Urothelium cell line (cell line): ENCODE measurements at regions not wholly inside any gene's neighbourhood (a gene's known extent, or its start where the extent isn't known, plus 50 kb on each side); places are given as distances from the start of the nearest gene placed in this dataset.

Experiments used
- DNase-seq: peaks from one replicate; pipeline ENCODE4 v3.0.0; 2011; ENCODE audit warnings: low spot score, mixed read lengths
- FAIRE-seq: peaks from 2 replicates; lab custom pipeline; 2011; peaks lifted over from hg19 to GRCh38; lab: Jason Lieb, UNC

DNA sequence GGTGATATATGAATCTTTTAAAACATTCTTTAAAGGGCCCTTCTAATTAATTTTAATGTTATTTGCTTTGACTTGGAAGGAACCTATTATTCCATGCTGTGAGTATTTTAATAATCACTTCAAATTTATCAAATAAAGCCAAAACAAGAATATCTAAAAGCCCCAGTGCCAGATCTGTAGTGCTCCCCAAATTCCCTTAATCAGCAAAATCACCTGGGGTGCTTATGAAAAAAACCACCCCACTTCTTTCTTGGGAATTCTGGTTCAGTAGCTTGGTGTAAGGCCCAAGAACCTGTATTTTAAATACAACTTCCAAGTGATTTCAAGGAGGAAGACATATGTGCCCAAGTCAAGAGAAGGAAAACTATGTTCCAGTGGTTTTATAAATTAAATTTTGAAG, 202.4 kb upstream of the OSR1 start:
- no peak for DNase-seq
- no peak for FAIRE-seq

DNA sequence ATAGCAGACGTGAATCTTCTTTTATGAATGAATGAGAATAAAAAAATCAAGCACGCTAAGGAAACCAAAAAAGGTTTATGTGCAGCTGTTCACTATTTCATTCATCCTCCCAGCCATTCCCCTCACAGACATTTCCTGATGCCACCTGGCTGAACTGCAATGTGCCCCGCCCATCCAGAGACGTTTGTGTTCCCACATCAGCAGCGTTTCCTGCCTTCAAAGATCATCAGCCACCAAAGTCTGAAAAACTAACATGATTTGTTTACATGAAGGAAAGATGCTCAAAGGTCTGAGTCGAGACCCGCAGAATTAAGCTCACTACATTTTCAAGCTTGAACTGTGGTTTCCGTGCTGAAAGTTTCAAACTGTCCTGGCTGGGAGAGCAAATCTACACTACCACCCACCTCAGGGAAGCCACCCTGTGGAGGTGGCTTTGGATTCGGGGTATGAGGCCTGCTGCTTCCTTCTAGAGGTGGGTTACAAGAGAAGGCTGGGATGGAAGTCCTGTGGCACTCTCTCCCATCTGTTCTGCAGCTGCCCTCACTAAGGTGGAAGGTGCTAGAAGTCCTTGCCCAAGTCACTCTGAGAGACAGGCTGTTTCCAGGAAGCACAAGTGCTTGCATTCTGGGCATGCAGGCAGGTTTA, 201.3 kb upstream of the OSR1 start:
- peak; percentile 74 for FAIRE-seq
- DNase-seq, result no peak

DNA sequence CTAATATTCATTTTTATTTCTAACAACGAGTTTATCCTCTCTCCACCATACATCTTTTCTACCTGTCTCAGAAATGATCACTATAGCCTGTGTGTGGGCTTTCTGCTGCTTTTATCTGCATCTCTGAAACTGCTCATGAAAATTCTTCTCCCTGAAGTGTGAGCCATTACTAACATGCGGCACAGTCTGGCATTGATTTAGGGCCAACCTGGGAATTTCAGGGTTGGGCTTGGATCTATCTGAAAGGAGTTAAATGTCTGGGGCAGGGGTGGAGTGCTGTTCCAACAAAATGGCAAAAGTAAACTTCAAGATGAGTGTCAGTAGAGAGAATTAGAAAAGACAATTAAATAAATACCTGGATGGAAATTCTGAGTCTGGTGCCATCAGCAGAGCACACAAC, 198.2 kb upstream of the OSR1 start:
- FAIRE-seq, result no peak

DNA sequence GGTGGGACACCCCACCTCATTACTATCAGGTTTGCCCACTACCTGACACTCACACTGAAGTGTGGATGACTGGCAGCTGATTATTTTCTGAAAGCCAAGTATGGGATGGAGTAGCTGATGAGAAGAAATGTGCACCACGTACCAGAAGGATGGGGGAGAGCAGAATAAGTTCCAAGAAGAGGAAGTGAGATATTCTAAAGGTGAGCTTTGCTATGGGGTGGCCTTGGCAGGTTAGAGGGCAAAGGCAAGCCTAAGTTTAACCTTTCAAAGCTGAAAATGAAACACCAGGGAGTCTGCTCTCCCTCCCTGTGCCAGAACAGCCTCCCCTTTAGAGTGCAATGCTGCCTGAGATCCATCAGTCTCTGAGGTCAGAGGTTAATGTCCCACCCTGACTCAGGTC, 196.1 kb upstream of the OSR1 start:
- FAIRE-seq (peak; percentile 52), DNase-seq (no peak)

More for the DNA sequence above, 198.2 kb upstream of the OSR1 start:
- no peak for DNase-seq

DNA sequence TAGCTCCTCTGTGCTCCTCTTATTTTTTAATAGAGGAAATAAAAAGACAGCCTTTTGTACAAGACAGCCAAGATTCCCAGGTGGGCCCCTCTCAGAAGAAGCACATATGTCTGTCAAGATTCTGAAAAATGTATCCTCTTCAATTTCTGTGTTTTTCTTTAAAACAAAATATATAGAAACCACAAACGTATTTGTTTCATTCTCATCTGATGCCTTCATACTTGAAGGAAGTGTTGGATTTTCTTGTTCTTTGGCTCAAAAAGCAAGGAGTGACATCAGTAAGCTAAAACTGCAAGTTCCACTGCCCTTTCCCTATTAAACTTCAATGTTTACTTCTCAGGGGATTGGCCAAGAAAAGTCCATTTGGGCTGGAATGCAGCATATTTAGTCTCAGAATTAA, 193.8 kb upstream of the OSR1 start:
- DNase-seq (no peak), FAIRE-seq (no peak)

DNA sequence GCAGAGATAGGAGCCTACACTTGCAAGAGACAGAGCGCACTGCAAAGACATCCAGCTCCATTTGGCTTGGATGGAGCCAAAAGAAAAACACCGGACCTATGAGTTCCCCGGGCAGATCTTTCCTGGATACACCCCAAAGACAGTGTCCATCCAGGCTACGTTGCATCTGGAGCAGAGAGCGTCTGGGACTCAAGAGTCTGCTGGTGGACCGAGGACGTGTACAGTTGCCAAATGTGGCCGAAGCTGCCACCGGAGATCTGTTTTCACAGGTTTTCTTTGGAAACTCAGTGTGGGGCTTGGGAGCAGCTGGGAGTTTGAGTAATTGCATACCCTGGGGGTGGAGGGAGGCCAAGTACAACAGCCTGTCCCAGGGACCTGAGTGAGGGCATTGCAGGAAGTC, 192.3 kb upstream of the OSR1 start:
- DNase-seq (no peak), FAIRE-seq (no peak)

DNA sequence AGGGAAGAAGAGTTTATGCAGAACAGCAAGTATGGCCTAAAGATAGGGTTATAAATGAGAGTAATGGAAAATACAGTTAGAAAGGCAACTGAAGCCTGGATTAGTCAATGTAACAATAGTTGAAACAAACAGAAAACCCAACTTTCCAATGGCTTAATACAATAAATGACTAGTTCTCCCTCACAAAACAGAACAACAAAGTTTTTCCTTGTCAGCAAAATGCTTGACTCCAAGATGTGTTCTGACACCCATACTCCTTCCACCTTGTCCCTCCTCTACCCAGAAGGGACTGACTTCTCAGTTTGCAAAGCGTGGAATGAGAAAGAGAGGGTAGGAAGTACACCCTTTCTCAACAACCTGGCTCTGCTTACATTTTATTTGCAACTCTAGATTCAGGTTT, 191.4 kb upstream of the OSR1 start:
- no peak for DNase-seq
- FAIRE-seq, result no peak

DNA sequence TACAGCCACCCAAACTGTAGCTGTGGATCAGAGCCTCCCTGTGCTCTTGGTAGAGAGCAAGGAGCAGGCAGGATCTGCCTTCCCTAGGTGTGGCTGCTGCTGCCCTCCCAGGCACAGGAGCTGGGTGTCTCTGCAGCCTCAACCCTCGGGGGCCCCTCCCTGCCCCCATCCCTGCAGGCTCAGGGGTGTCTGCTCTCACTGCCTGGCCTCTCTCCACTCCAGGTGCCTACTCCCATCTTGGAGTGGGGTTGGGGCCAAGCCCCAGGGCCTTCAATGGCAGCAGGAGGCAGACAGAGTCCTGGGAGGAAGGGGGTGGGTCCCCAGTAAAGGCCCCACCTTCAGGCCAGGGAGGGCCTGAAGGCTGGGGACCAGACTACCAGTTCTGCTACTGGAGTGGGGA, 189.7 kb upstream of the OSR1 start:
- FAIRE-seq (no peak), DNase-seq (no peak)

DNA sequence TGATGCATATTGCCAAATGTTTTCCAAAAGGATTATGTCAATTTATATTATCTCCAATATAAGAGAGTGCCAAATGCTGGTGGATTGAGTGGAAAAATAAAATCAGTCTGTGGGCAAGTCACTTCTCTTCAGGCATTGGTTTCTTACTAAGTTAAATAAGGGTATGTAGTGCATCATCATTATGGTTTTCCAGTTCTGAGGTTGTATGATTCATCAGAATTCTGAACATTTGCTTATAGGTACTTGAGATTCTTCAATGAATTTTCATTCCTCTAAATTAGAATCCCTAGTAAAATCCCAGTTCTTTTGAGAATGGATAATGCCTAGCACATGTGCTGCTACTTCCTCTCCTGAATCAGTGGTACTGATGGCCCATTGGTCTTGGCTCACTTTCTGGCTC, 188.9 kb upstream of the OSR1 start:
- no peak for FAIRE-seq
- DNase-seq, result no peak

DNA sequence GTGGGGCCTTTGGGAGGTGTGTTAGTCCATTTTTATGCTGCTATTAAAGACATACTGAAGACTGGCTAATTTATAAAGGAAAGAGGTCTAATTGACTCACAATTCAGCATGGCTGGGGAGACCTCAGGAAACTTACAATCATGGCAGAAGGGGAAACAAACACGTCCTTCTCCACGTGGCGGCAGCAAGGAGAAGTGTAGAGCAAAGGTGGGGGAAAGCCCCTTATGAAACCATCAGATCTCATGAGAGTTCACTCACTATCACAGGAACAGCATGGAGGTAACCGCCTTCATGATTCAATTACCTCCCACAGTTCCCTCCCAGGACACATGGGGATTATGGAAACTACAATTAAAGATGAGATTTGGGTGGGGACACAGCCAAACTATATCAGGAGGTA, 187.1 kb upstream of the OSR1 start:
- DNase-seq, result no peak
- FAIRE-seq, result no peak

DNA sequence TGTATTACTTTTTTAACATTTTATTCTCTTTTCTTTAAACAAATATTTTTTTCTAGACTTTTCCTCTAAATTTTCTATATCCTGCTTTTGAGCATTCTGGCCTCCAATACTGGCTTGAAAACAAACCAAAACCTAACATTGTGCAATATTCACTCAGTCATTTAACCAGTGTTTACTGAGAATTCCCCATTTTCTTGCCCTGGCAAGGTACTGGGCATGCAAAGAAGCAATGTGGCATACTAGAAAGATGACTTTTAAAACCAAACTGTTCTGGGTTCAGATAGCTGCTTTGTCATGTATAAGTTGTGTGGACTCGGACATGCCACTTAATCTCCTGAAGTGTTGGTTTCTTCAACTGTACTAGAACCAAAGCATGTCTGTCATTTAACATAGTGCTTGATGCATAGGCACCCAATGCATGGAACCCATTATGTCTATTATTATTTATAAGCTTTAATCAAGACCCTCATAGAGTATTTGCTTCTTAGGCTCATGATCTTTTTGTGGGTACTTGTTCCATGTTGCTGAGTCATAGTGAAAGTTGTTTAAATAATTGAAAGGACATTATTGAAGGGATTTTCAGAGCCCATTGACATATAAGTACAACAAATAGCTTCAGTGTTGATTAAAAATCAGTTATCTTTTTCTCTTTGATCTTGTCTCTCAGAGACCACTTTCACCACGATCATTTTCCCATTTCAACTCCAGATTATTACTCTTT, 185.4 kb upstream of the OSR1 start:
- no peak for FAIRE-seq

DNA sequence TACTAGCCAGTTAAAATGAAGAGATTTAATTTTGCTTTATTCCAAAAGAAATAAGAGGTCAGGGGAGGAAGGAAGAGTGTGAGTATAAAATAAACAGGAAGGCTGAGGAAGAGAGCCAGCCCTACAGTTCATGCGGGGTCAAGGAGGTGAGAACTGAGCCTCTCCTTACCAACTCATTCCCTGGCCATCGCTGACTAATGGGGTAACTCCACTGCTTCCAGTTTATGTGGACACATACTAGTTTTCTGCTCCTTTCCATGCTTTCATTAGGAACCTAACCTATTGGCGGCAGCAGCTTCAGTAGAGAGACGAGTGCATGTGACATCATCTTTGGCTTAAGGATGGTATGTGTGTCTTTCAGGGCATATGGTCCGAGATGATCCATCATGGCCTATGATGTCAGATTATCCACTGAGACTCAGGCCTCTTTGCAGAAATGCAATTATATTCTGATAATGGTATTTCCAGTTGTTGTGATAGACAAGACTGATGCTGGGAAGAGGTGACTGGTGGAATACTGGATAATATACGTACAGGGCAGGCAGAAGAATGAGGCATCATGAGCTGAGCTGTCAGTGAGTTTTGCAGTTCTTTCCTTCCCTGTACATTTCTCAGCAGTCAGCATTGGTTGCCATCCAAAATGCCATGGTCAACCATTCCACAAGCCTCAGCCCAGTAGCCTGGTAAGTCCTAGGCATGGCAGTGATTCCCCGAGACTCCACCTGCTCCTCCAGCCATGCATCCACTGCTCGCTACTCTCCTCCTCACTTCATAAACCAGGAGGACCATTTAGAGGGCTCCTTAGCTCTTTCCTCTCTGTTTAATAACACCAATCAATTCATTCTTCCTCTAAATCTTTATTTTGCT, 184.6 kb upstream of the OSR1 start:
- no peak for DNase-seq
- peak; percentile 78 for FAIRE-seq

More for the DNA sequence above, 185.4 kb upstream of the OSR1 start:
- DNase-seq, result no peak

DNA sequence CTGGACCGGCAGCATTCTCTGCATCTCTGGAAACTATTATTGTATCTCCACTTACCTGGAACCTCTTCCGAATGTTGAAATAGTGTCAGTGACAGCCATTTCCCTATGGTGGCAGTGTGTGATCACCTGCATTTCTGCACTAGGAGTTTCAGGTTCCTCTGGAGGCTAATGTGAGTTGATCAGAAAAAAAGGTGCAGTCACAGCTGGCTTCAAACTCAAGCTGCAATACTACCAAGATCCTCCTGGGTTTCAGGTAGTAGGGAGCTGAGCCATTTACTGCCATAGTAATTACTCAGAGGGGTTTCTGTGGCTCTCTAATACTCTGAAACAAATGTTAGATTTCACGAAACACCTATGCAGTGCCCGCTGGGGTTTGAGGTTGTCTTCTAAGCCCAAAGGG, 183.5 kb upstream of the OSR1 start:
- no peak for FAIRE-seq
- peak; percentile 37 for DNase-seq

DNA sequence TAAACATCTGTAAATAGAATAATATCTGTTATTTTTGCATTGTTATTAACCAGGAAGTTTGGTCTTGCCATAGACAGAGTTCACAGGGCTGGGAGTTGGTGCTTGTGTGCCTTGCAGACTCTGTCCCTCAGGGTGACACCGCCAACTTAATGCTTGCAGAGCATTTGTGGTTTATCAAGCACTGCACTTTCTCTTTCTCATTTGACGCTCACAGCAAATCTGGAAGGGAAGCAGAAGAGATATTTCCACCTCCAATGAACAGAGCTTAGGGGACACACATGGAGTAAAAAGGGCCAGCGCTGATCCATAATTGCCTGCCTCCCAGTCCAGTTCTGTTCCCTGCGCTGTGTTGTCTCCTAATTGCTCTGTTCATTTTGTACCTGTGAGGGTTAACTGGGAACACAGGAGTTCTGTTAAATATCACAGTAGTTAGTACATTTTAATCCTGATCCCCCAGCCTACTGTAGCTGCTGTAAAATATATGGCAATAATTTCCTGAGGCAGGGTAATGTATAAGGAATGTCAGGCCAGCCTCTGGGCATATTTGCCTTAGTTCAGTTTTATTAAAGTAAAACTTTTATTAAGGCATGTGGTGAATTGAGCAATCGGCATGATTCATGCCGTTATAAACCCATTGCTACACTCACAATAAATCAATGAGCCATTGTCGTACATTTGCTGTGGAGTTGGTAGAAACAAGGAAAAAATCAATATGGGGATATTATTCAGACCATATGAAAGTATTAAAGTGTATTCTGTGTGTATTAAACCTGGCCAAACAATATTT, 182.5 kb upstream of the OSR1 start:
- DNase-seq (peak; percentile 50), FAIRE-seq (peak; percentile 79)

DNA sequence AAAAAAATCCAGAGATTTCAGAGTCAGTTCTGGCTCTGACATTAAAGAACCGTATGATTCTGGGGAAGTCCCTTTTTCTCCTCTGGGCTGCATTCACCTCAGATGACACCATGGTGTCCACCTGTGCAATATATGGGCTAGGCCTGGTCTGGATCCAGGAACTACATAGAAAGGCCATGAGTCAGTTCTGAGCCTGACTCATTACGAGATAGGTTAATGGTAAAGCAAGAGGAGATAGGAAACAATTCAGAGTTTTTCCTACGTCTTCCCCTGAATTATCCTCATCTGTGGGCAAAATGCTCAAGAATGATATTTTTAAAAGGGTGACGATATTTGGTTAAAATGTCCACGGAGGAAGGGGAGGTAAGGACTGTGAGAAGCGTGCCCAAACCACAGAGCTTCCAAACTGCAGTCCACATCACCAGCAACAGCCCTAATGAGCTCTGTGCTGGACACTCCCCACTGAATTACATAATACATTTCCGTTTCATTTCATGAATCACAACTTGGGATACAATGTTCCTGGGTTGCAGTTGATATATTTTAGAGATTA, 180.1 kb upstream of the OSR1 start:
- DNase-seq (peak; percentile 85), FAIRE-seq (peak; percentile 97)

DNA sequence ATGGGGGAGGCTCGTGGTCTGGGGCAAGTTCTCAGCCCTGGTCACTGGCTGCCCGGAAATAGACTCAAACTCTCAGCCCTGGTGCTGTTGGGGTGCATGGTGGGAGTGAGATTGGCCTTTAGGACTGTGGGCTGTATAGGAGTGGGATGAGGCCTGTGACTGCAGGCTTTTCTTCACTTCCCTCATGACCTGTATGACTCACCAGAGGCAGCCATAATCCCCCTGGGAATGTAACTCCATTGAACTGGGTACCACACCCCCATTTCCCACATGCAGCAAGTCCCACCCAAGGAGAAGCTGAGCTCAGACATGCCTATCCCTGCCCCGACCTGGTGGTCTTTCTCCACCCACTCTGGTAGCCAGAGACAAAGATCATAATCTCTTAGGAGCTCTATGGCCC, 177.7 kb upstream of the OSR1 start:
- FAIRE-seq (peak; percentile 71), DNase-seq (no peak)

DNA sequence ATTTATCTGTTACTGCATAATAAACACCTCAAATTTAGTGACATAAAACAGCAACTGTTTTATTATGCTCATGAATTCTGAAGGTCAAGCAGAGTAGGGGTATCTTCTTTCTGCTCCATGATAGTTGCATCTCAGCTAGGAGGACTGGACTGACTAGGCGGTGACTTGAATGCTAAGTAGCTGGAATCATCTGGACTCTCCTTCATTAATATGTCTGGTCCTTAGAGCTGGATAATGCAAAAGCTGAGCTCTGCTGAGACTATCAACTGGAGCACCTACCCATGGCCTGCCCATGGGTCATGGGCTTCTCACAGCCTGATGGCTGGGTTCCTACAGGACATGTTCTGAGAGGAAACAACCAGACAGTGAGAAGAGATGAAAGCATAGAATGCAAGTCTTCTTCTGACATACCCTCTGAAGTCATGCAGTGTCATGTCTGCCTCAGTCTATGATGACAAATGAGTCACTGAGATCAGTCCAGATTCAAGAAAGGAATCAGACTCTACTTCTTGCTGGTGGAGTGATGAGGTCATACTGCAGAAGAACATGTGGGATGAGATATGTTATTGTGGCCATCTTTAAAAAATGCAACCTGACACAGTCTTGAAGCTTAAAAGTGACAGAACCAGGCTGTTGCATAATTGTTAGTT, 174.2 kb upstream of the OSR1 start:
- FAIRE-seq (no peak), DNase-seq (no peak)

DNA sequence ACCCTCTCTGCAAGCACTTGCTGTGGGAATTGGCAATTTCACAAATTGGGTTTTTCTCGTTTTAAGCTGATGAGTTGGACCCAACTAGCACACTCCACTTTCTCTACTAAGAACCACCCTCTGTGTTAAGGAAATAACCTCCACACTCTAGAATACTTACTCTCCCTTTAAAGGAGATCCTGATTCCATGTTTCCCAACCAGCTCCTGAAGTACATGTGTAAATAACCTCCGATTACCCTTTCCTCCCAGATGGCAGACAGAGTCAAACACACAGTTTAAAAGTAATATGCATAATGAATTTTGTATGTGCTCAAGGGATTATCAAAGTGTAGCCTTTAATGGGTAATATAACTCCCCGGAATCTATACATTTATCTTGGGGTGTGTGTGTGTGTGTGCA, 171.3 kb upstream of the OSR1 start:
- FAIRE-seq (no peak), DNase-seq (no peak)

DNA sequence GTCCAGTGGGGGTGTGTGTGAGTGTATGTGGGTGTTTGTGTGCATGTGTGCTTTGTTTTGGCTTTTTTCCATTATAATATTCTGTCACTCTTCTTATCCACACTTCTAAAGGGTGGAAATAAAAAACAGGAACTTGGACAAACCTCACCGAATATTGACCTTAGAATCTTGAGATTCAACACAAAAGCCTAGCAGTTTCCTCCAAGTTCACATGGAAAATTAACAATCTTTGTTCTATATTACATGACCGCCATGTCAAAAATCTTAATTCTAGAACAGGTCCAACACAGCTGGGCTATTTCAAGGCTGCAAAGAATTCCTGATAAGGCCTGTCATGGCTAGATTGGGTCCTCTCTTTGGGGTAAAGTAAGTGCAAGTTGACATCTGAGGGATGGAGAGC, 169.3 kb upstream of the OSR1 start:
- no peak for DNase-seq
- no peak for FAIRE-seq

DNA sequence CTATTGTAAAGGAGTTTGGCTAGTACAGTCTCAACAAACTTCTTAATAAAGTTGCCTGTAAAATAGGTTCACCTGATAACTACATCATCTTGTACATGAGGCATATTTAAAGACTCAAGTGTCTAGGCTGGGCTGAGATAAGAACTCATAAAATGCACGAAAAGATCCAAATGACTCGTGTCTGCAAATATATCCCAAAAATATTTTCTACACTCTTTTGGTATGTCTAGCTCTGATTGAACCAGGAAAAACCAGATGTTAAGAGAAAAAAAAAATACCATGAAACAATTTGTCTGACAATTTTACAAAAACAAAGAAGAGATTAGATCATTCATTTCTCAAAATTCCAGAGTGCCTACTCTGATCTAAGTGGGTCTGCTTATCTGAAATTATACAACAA, 166.9 kb upstream of the OSR1 start:
- FAIRE-seq (no peak), DNase-seq (no peak)
